ENCODE measurements at regions not wholly inside any gene's neighbourhood (a gene's known extent, or its start where the extent isn't known, plus 50 kb on each side); places are given as distances from the start of the nearest gene placed in this dataset.
"Not testable (repeated sequence)": the region's sequence is repeated elsewhere in the genome, so short reads cannot be mapped to it uniquely, and the experiment has no call there.

DNA sequence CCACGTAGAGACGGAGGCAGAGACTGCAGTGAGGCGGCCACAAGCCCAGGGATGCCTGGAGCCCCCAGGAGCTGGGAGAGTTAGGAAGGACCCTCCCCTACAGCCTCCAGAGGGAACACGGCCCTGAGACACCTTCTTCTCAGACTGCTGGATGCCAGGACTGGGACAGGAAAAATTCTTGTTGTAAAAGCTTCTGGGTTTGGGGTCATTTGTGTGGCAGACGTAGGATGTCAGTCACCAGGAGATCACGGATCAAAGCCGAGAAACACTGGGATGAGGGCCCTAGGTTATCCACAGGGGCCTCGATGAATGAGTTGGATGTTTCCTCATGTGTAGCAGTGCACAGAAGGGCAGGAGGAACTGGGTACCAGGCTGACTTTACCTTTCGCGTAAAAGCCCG is 163.7 kb downstream of the SHOX start:
- DNase-seq (ENCODE audit: low read depth): no peak

DNA sequence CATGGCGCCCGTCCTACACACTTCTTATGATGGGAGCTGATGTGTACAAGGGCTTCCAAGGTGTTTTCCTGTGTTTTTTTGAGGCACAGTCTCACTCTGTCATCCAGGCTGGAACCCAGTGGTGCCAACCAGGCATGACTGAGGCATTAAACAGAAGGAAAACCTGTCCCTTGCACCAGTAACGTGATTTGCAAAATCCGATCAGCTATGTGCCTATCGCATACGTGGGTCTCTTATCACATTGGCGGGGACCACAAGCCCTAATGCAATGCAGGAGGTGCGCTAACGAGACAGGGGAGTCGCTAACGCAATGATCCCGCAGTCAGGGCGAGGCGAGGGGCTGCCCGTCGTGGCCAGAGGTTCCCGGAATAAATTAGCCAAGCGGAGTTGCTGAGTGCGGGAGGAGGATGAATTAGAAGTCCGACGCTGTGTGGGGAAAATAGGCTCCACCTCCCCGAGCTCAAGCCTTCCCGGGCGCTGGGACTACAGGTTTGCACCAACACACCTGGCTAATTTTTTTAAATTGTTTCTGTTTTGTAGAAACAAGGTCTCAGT is 162.7 kb downstream of the SHOX start:
- no peak for DNase-seq (ENCODE audit: low read depth)

DNA sequence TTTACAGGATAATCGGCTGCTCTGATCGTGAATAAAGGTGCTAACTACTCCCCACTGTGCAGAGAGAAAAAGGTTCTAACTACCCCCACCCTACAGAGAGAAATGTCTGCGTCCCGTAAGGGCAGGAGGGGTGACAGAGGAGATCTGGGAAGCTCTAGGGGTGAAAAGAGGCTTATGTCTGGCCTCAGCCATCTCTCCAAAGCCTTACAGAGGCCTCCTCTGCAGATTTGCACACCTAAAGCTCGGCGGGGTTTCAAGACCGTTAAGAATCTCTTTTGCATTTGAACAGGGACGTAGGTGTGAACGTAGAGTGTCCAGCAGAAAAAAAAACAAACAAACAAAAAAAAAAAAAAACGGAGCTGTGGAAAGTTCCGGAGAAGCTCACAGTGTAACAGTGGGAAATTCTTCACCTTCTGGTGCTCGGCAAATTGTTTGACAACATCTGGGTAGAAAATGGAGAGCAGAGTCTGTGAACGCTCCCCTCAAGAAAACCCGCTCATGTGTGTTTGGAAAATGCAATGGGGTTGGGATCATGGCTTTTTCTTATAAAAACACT is 161.0 kb downstream of the SHOX start:
- no peak for DNase-seq (ENCODE audit: low read depth)

DNA sequence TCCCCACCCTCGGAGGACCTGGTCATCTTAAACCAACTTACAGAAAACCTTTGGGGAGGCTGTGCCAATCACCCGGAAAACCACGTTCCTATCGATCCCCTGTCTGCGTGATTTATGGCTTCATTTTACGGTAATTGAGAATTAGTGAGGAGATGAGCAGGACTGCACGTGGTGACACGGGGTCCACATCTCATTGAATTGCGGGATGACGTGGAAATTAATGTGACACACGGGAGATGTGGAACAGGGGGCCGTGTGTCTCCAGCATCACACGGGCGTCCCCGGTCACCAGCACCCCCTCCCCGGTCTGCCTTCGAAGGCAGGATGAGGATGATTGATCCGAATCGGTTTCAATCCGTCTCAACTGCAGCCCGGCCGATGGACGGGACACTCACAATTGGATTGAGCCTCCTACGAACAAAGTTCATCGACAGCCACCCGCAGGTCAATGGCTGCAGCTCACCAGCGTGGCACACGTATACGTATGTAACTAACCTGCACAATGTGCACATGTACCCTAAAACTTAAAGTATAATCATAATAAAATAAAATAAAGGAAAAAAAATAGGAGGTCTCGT is 160.3 kb downstream of the SHOX start:
- no peak for DNase-seq (ENCODE audit: low read depth)

DNA sequence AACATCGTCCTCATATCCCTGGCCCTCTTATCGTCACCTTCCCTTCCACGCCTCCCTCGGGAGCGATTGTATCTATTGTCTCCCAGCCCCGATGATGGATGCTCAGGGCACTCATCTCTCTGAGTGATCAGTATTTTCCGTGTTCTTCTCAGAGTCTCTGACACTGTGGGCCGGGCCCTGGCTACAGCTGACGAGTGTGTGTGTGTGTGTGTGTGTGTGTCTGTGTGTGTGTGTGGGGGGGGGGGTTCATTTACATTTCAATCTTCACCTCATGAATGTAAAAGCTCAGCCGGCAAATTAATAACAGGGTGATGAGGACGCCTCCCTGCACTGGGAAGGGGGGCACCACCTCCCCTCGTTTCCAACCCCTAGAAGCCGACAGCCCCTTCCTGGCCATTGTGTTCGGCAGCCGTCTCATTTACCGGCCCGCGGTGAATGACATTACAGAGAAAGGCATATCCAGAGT is 159.5 kb downstream of the SHOX start:
- DNase-seq (ENCODE audit: low read depth): no peak

DNA sequence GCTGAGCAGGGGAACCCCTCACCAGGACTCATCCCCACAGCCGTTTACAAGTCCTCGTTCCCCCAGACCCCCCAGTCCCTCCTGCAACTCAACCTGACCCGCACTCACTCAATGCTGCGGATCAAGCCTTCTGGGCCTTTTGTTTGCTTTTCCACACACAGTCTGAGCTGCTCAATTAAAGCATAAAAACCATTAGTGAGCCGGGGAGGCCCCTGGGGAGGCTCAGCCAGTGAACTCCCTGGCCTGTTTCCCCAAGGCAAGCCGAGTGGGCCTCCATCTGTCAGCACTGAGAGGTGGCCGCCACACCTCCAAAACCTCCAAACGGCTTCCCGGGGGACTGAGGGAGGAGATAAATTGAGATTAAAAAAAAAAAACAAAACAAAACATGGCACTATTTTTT is 158.5 kb downstream of the SHOX start:
- no peak for DNase-seq (ENCODE audit: low read depth)

DNA sequence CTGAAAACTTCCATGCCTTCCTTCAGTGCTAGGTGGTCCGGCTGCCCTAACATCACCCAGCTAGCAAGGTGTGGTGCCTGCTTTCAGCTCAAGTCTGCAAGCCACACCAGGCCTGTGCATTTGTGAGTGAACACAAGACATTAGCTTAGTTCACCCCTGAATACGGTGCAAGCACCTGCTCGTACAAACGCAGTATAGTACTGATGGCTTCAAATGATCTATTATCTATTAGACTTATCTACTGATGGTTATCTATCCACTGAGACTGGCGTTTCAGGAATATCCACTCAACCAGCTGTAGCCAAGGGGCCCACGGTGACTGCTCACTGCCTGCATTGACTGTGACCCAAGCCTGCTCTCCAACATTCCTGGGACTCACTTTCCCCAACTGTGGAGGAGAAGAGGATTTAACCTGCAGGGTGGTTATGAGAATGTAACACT is 155.9 kb downstream of the SHOX start:
- DNase-seq (ENCODE audit: low read depth): no peak

DNA sequence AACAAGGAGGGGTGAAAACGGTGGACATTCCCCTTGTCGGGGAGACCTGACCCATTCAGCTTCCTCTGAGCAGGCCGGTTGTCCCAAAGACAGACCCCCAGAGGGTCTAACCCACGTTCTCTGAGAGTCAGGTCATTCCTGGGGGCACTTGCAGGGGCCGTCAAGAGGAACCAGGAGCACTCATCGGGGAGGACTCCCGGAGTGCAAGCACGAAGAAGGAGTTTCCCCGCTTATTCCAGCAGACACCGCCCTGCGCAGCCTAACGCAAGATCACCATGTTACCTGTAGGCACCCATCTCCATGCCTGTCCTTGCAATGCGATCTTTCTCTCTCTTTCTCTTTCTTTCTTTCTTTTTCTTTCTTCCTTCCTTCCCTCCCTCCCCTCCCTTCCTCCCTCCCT is 154.2 kb downstream of the SHOX start:
- no peak for DNase-seq (ENCODE audit: low read depth)

DNA sequence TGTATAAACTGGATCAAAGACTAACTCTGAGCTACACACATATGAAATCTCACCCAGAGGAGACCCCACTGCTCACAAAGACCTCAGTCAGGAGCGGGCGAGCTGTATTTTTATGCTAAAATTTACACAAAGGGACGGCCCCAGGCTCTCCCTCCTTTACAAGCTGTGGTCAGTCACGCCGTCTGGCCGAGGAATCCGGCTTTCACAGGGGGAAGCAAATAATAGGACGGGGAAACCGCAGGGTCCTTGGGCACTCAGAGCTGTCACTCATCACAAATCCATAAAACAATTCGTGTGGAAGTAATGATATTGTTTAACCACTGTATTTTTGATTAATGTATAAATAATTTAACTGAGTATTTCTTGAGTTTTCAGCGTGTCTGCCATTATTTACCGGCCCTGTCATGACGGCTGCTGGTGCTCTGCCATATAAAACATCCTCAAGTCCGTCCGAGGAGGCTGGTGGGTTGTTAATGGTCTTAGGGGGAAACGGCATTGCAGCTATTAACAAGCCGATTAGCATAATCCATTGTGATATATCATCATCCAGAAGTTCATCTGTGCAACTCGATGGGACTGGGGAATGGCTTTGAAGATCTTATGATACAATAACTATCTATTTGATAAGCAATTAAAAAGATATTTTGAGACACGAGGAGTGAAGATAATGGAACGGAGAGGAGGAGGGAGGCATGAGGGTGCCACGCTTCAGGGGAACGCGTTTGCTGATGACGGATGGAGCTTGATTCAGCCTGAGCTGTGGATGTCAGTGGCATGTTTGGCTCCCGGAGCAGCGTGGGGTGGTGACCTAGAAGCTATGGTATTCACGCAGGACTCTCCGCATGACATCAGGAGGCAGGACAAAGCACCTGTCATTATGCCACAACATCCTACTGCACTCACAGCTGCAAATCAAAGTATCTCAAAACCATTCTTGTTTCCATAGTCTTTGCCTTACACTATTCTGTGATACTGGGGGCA is 150.9 kb downstream of the SHOX start:
- DNase-seq (ENCODE audit: low read depth): no peak

DNA sequence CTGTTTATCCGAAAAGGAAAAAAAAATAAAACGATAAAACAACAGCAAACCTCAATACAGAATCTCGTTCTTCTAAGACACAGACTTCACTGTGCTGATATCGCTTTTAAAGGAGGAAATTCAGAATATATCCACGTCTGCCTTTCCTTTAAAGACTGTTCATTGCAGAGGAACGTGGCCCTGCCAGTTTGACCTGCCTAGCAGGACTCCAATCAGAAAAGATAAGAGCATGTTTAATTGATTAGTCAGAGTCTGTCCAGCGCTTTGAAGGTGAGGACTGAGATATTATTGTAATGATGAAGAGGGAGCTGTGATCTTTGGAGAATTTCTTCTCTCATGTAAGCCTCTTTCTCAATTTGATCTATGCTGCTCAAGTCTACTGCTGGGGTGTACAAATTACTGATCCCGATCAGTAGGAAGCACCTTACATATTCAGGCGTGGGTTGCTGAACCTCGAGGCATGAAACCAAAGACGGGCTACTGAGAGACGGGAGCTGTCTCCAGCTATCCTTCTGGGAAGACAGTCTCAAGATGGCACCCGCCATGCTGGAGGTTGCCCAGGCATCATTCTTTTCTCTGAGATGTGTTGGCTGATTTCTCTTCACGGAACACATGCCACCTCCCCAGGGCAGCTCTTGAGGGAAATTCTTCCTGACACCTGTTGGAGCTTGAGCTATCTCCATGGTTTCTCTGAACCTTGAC is 146.1 kb downstream of the SHOX start:
- no peak for DNase-seq (ENCODE audit: low read depth)

DNA sequence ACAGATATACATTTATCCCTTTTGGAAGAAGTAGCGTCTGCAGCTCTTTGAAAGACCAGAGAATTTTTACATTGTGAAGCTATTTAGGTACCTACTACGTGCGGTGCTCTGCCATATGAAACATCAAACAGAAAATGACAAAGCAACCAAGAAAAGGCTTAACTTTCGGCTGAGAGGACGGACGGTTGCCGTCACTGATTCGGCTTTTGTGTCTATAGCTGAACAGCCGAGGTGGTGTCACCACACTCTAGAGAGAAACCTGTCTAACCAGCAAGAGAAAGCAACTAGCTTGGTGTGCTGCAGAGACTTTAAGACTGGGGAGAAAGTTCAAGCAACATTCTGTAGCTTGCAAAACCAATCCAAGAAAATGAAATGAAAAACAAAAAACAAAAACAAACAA is 145.5 kb downstream of the SHOX start:
- DNase-seq (ENCODE audit: low read depth): no peak

DNA sequence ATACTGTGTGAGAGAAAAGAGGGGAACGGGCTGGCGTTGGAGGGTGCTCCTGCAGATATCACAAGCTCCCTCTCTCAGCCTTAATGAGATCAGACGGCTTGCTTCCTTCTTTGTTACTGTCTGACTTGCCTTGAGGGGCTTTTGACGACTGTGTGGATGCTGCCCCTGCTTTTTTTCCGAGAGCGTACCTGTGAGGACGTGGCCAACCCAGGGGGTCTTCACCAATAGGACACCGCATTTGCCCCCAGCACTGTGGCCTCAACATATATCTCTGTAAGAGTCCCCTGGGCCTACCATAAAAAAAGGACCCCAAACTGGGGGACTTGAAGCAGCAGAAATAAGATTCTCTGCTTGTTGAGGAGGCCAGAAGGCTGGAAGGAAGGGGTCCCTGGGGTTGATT is 143.9 kb downstream of the SHOX start:
- no peak for DNase-seq (ENCODE audit: low read depth)

DNA sequence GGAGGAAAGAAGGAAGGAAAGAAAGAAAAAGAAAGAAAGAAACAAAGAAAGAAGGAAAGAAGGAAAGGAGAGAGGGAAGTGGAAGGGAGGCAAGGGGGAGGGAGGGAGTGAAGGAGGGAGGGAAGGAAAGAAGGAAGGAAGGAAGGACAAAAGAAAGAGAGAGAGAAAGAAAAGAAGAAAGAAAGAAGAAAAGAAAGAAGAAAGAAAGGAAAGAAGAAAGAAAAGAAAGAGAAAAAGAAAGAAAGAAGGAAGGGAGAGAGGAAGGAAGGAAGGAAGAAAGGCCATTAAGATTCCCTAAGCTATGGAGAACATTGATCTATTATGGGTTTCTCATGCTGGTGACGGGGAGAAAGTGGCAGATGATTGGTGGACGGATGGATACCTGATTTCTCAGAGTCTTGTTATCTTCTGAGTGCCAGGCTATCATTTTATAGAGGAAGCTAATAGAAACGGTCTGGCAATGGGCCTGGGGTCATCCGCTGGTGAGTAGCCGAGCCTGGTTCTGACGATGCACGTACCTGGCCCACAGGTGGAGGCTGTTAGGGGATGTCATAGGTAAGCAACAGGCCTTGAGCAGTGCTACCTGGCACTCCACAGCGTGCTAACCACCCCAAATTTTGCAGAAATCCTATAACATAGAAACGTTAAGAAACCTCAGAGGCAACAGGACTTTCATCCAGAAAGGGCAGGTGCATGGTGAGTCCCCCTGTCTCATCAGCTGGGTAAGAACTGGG is 142.9 kb downstream of the SHOX start:
- DNase-seq (ENCODE audit: low read depth): no peak

DNA sequence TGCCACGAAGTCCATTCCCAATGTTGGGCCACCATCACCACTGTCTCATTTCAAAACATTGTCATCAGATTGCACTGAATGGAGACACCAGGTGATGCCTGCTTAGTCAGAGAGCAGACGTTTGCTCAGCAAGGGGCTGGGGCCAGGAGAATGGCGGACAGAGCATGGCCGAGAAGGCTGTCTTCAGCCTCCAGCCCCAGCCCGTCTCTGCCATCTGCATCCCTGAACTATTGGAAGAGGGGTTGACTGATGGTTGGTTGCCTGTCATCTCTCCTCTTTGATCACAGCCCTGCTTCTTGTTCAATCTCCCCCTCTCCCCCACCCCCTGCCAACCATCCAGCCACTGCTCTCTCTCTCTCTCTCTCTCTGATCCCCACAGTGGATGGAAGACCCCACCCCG is 140.9 kb downstream of the SHOX start:
- no peak for DNase-seq (ENCODE audit: low read depth)

DNA sequence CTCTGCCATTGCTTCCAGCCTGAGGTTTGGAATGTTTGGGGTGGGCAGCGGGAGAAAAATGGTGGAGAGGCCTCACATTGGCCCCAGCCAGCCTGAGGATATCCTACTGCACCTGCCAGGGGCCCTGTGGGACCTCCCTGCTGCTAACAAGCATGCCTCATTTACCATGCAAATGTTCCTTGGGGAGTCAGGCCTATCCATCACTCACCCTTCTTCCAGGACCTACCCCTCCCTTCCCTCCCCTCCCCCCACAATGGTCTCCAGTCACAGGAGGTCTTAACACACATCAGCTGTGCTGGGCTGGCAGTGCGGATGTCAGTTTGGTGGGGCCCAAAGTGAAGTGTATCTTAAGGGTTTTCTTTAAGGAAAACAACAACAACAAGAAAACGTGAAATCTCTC is 139.2 kb downstream of the SHOX start:
- no peak for DNase-seq (ENCODE audit: low read depth)

DNA sequence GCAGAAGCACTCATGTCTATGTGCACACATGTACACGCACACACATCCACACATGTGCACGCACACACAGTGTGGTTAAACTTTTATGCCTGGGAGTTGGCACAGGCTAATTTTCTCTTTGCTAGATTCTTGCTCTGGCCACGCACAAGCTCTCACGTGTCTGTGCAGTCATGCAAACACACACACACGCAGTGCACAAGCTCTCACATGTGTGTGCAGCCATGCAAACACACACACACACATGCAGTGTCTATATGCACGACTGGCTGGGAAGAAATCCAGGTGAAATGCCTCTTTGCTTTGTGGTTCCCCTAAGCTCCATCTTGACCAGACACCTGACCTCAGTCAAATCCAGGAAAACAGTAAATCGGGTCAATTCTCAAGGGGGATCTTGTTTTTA is 138.0 kb downstream of the SHOX start:
- no peak for DNase-seq (ENCODE audit: low read depth)

DNA sequence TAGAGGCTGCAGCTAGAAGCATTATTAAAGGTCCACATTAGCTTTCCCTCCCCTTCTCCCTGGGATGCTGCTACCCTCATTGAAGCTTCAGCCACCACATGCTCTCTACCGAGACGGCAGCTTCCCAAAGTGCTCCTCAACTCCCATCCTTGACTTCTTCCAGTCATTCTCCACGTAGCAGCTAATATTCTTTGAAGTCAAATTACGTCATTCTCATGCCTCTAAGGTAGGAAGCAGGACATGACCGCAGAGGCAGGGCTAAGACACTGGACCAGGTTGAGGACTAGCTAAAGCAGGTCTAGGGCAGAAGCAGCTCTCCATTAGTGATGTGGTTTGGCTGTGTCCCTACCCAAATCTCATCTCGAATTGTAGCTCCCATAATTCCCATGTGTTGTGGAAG is 128.3 kb downstream of the SHOX start:
- DNase-seq (ENCODE audit: low read depth): no peak

DNA sequence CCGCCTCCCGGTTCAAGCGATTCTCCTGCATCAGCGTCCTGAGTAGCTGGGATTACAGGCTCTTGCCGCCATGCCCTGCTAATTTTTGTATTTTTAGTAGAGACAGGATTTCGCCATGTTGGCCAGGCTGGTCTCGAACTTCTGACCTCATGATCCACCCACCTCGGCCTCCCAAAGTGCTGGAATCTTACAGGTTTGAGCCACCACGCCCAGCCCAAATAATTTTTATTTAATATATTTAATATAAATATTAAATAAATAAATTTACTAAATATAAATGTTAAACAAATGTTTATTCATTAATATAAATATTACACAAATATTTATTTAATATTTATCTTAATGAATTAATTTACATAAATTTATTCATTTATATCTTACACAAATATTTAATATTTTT is 120.2 kb downstream of the SHOX start:
- no peak for DNase-seq (ENCODE audit: low read depth)

DNA sequence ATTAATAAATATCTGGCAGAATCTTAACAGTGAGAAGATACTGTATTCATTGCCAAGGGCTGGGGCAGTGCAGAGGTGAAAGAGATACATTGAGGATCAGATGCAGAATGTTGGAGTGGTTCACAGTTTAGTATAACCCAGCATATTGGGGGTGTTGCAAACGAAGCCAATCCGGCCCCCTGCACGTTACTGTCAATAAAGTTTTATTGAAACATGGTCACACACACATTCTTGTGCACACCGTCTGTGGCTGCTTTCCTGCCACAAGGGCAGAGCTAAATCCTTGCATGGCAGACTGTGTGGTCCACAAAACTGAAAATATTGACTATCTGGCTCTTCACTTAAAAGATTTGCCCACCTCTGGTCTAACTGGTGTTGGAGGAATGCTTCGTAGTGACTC is 119.7 kb downstream of the SHOX start:
- no peak for DNase-seq (ENCODE audit: low read depth)

DNA sequence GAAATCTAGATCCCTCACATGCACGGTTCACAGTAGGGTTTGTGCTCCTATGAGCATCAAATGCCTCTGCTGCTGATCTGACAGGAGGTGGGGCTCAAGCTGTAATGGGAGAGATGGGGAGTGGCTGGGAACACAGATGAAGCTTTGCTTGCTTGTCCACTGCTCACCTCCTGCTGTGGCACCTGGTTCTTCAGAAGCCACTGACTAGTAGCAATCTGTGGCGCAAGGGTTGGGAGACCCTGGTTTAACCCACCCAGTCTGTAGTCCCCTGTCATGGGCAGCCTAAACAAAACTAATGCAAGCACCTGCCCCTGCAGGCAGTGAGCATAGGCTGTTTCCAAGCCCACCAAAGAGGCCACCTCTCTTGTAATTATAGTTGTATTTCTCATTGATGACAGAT is 116.6 kb downstream of the SHOX start:
- DNase-seq (ENCODE audit: low read depth): no peak

DNA sequence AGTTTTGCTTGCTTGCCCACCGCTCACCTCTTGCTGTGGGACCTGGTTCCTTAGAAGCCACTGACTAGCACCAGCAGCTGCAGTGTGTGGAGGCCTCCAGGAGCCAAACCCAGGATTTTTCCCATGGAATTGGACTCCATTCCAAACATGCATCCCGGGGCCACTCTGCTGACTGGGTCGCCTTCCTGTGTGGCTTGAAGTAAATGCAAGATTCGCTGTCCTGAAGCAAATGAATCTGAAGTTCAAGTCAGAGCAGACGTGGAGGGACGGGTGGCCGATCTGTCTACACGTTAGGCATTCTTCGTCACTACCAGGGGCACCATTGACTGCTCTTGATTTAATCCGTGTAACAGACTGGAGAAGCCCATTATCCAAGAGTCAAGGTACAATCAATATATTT is 109.0 kb downstream of the SHOX start:
- no peak for DNase-seq (ENCODE audit: low read depth)

DNA sequence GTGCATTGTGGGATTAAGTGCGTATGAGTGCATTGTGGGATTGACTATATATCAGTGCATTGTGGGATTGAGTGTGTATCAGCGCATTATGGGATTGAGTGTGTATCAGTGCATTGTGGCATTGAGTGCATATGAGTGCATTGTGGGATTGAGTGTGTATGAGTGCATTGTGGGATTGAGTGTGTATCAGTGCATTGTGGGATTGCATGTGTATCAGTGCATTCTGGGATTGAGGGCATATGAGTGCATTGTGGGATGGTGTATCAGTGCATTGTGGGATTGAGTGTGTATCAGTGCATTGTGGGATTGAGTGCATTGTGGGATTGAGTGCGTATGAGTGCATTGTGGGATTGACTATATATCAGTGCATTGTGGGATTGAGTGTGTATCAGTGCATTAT is 106.4 kb downstream of the SHOX start:
- DNase-seq (ENCODE audit: low read depth): not testable (repeated sequence)
